Vagina (tissue), 2 donors: ENCODE measurements at regions not wholly inside any gene's neighbourhood (a gene's known extent, or its start where the extent isn't known, plus 50 kb on each side); places are given as distances from the start of the nearest gene placed in this dataset.

Source experiments
- POLR2A ChIP-seq, 2 donors: fragments of 450-650 bp; IDR thresholded peaks; one replicate each; pipeline ENCODE4 v1.6.1; 2017; ENCODE audit warnings: antibody characterized with exemption in 2 of 2, mild to moderate bottlenecking in 2 of 2, moderate library complexity in 2 of 2
- POLR2AphosphoS5 ChIP-seq, 2 donors: sonication (generic); formaldehyde crosslinking; IDR thresholded peaks; one replicate each; pipeline ENCODE4 v1.9.0; 2017; ENCODE audit warnings: antibody characterized with exemption in 2 of 2, mild to moderate bottlenecking in 2 of 2, low read depth in 1 of 2; ENCODE audit not compliant: insufficient read depth in 1 of 2
- TF ChIP-seq, protein P1 (sequence below), 3 experiments: fragments of 450-650 bp in 2 of 3; fragments of 200-600 bp in 1 of 3; sonication (generic) in 1 of 3; IDR thresholded peaks; one replicate each; pipeline ENCODE4 v1.5.1; 2017 to 2019; ENCODE audit warnings: antibody characterized with exemption in 3 of 3, mild to moderate bottlenecking in 2 of 3, moderate library complexity in 2 of 3

DNA sequence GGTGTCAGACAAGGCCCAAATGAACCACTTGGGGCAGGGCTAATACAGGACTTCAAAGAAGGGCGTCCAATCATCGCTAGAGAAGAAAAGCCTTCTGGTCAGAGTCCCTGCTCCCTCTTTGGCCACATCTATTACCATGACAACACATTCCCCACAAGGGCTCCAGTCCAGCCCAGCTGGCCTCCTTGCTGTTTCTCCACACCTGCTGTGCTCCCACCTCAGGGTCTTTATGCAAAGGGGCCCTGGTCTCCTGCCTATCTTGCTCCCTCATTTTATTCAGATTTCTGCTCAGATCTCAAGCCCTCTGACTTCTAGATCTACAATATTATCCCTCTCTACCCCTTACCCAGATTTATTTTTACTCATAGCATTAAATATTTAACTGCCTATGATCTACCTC is 58.0 kb upstream of the KIRREL3 start:
- TF ChIP-seq, protein P1, sequence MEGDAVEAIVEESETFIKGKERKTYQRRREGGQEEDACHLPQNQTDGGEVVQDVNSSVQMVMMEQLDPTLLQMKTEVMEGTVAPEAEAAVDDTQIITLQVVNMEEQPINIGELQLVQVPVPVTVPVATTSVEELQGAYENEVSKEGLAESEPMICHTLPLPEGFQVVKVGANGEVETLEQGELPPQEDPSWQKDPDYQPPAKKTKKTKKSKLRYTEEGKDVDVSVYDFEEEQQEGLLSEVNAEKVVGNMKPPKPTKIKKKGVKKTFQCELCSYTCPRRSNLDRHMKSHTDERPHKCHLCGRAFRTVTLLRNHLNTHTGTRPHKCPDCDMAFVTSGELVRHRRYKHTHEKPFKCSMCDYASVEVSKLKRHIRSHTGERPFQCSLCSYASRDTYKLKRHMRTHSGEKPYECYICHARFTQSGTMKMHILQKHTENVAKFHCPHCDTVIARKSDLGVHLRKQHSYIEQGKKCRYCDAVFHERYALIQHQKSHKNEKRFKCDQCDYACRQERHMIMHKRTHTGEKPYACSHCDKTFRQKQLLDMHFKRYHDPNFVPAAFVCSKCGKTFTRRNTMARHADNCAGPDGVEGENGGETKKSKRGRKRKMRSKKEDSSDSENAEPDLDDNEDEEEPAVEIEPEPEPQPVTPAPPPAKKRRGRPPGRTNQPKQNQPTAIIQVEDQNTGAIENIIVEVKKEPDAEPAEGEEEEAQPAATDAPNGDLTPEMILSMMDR (IDR thresholded peaks at IDR 0.05): no peak
- TF ChIP-seq POLR2AphosphoS5 (IDR thresholded peaks at IDR 0.05; ENCODE audit: insufficient read depth in 1 of 2, low read depth in 1 of 2) (no peak), POLR2A (IDR thresholded peaks at IDR 0.05) (no peak)
